HepG2 (cell line): ENCODE measurements at regions not wholly inside any gene's neighbourhood (a gene's known extent, or its start where the extent isn't known, plus 50 kb on each side); places are given as distances from the start of the nearest gene placed in this dataset.

Experiments
- GTF3A ChIP-seq: sonication (generic); formaldehyde crosslinking; conservative IDR thresholded peaks from 2 replicates; pipeline ENCODE4 v1.4.0; 2020; ENCODE audit warnings: mild to moderate bottlenecking, missing genetic modification reagents
- MEF2D ChIP-seq: sonication (generic); formaldehyde crosslinking; IDR thresholded peaks from 2 replicates; pipeline ENCODE4 v1.5.1; 2020; ENCODE audit warnings: mild to moderate bottlenecking, missing genetic modification reagents
- MTF1 ChIP-seq: sonication (generic); formaldehyde crosslinking; IDR thresholded peaks from 2 replicates; pipeline ENCODE4 v1.5.0; 2020; ENCODE audit warnings: missing genetic modification reagents
- NFYB ChIP-seq: sonication (generic); formaldehyde crosslinking; IDR thresholded peaks from 2 replicates; pipeline ENCODE4 v1.4.0; 2020; ENCODE audit warnings: missing genetic modification reagents
- PPARG ChIP-seq: conservative IDR thresholded peaks from 2 replicates; pipeline ENCODE4 v1.6.1; 2016; ENCODE audit warnings: missing biosample characterization, missing genetic modification reagents
- RAD21 ChIP-seq: fragments of 450-650 bp; formaldehyde crosslinking; IDR thresholded peaks from 2 replicates; pipeline ENCODE4 v1.5.0; 2020; ENCODE audit warnings: mild to moderate bottlenecking
- RXRA ChIP-seq: sonication (generic); formaldehyde crosslinking; IDR thresholded peaks from 2 replicates; pipeline ENCODE4 v1.5.1; 2020; ENCODE audit warnings: missing genetic modification reagents
- SAFB2 ChIP-seq: sonication (generic); formaldehyde crosslinking; IDR thresholded peaks from 2 replicates; pipeline ENCODE4 v1.5.1; 2020; ENCODE audit warnings: missing genetic modification reagents, low read depth, mild to moderate bottlenecking, borderline replicate concordance
- SMC3 ChIP-seq: IDR thresholded peaks from 2 replicates; pipeline ENCODE4 v1.6.1; 2011; ENCODE audit warnings: low read length, improper control_type of control experiment
- ZNF18 ChIP-seq: sonication (generic); formaldehyde crosslinking; IDR thresholded peaks from 2 replicates; pipeline ENCODE4 v1.8.0; 2022; ENCODE audit warnings: mild to moderate bottlenecking, missing genetic modification reagents; ENCODE audit not compliant: insufficient replicate concordance
- ZNF770 ChIP-seq: sonication (generic); formaldehyde crosslinking; IDR thresholded peaks from 2 replicates; pipeline ENCODE4 v1.5.0; 2020; ENCODE audit warnings: mild to moderate bottlenecking, missing genetic modification reagents
- ZNF841 ChIP-seq: sonication (generic); formaldehyde crosslinking; IDR thresholded peaks from 2 replicates; pipeline ENCODE4 v1.8.1; 2023; ENCODE audit warnings: missing genetic modification reagents, borderline replicate concordance
- TF ChIP-seq, protein P1 (sequence below): sonication (generic); formaldehyde crosslinking; IDR thresholded peaks from 2 replicates; pipeline ENCODE4 v1.5.1; 2020; ENCODE audit warnings: mild to moderate bottlenecking, missing genetic modification reagents, borderline replicate concordance

- TF ChIP-seq GTF3A (CRISPR knock-in tag) (no peak), ZNF841 (CRISPR knock-in tag) (no peak), ZNF770 (CRISPR knock-in tag) (no peak), SAFB2 (CRISPR knock-in tag) (no peak), MEF2D (CRISPR knock-in tag) (no peak), MTF1 (CRISPR knock-in tag) (no peak), PPARG (CRISPR knock-in tag) (no peak), ZNF18 (no peak), SMC3 (no peak), RXRA (CRISPR knock-in tag) (no peak), RAD21 (CRISPR knock-in tag) (no peak), NFYB (CRISPR knock-in tag) (no peak)
- TF ChIP-seq, protein P1, sequence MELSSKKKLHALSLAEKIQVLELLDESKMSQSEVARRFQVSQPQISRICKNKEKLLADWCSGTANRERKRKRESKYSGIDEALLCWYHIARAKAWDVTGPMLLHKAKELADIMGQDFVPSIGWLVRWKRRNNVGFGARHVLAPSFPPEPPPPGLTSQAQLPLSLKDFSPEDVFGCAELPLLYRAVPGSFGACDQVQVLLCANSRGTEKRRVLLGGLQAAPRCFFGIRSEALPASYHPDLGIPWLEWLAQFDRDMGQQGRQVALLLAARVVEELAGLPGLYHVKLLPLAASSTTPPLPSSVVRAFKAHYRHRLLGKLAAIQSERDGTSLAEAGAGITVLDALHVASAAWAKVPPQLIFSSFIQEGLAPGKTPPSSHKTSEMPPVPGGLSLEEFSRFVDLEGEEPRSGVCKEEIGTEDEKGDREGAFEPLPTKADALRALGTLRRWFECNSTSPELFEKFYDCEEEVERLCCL, result no peak
Measured at GRCh38 chr16:87052506-87052905, 264.7 kb downstream of the C16orf95 start.
